B cell (primary cell): ENCODE measurements at regions not wholly inside any gene's neighbourhood (a gene's known extent, or its start where the extent isn't known, plus 50 kb on each side); places are given as distances from the start of the nearest gene placed in this dataset.

Source experiments
- ATAC-seq: fragments of 200-7000 bp; cut with Tn5 transposase; one replicate; pipeline ENCODE4 v1.10.0; 2021; ENCODE audit warnings: low read depth, mild to moderate bottlenecking, moderate number of reproducible peaks, moderate library complexity
- CTCF ChIA-PET: fragments of 350-600 bp; sonication (Branson Sonifier 250); formaldehyde crosslinking; loops from one replicate; lab custom pipeline; 2021; ENCODE audit warnings: antibody characterized with exemption, inconsistent platforms; lab: Charles Lee
- POLR2A ChIA-PET: fragments of 350-600 bp; sonication (Branson Sonifier 250); formaldehyde crosslinking; loops from one replicate; lab custom pipeline; 2021; ENCODE audit warnings: antibody characterized with exemption; lab: Charles Lee
- DNase-seq: peaks from one replicate; pipeline ENCODE4 v3.0.0; 2013
- H2AFZ ChIP-seq: 2 replicates; pipeline ENCODE4 v1.6.1; 2012; ENCODE audit warnings: mild to moderate bottlenecking, low read depth, low read length; ENCODE audit not compliant: insufficient read depth, poor library complexity, severe bottlenecking
- H3K27ac ChIP-seq, 2 donors: 1 replicate in 1 of 2; 2 replicates in 1 of 2; pipeline ENCODE4 v1.5.1; 2012 to 2013; ENCODE audit warnings: low read length in 2 of 2, mild to moderate bottlenecking in 2 of 2, moderate library complexity in 1 of 2
- H3K27me3 ChIP-seq, 4 experiments: fragments of 200-600 bp in 1 of 4; sonication (generic) in 1 of 4; replicated peaks in 1 of 4; 1 replicate in 2 of 4; 2 replicates in 2 of 4; pipeline versions ENCODE4 v1.6.1 to v1.7.0; 2013 to 2016; ENCODE audit warnings: low read length in 3 of 4, mild to moderate bottlenecking in 2 of 4, mixed read lengths in 1 of 4, moderate library complexity in 1 of 4; ENCODE audit not compliant: insufficient read depth in 4 of 4, control insufficient read depth in 3 of 4; ENCODE audit errors: control extremely low read depth in 1 of 4
- H3K36me3 ChIP-seq, 2 experiments: replicated peaks in 1 of 2; 1 replicate in 1 of 2; 2 replicates in 1 of 2; pipeline versions ENCODE4 v1.6.1 to v1.7.1; 2013; ENCODE audit warnings: low read length in 1 of 2; ENCODE audit not compliant: insufficient read depth in 2 of 2, control insufficient read depth in 1 of 2; ENCODE audit errors: control extremely low read depth in 1 of 2, extremely low read depth in 1 of 2
- H3K4me1 ChIP-seq, 2 donors: fragments of 200-600 bp in 1 of 2; sonication (generic) in 1 of 2; 1 replicate in 1 of 2; 2 replicates in 1 of 2; pipeline versions ENCODE4 v1.5.1 to v1.6.1; 2013 to 2017; ENCODE audit warnings: low read length in 2 of 2; ENCODE audit not compliant: control insufficient read depth in 2 of 2, insufficient read depth in 2 of 2
- H3K4me2 ChIP-seq: replicated peaks from 2 replicates; pipeline ENCODE3; 2012; ENCODE audit warnings: mild to moderate bottlenecking, low read depth, low read length; ENCODE audit not compliant: poor library complexity, severe bottlenecking
- H3K4me3 ChIP-seq, 5 experiments: fragments of 200-600 bp in 1 of 5; sonication (generic) in 1 of 5; 1 replicate in 3 of 5; 2 replicates in 2 of 5; pipeline versions ENCODE4 v1.5.1 to v1.7.0; 2011 to 2016; ENCODE audit warnings: low read length in 4 of 5, mild to moderate bottlenecking in 4 of 5, low read depth in 2 of 5, control low read depth in 1 of 5, moderate library complexity in 1 of 5; ENCODE audit not compliant: insufficient read depth in 1 of 5; ENCODE audit errors: control extremely low read depth in 1 of 5, extremely low read depth in 1 of 5
- H3K79me2 ChIP-seq: fragments of 200-600 bp; sonication (generic); one replicate; pipeline ENCODE4 v1.6.0; 2016; ENCODE audit warnings: low read length; ENCODE audit not compliant: control insufficient read depth, insufficient read depth
- H3K9ac ChIP-seq: fragments of 200-600 bp; sonication (generic); 2 replicates; pipeline ENCODE4 v1.6.1; 2017; ENCODE audit warnings: mild to moderate bottlenecking, low read length, moderate library complexity
- H3K9me3 ChIP-seq, 3 donors: one replicate each; pipeline versions ENCODE4 v1.6.1 to v1.7.1; 2013; ENCODE audit warnings: low read length in 2 of 3; ENCODE audit not compliant: control insufficient read depth in 2 of 3, insufficient read depth in 1 of 3; ENCODE audit errors: control extremely low read depth in 1 of 3
- H4K20me1 ChIP-seq: 2 replicates; pipeline ENCODE4 v1.6.0; 2012; ENCODE audit warnings: mild to moderate bottlenecking, low read length; ENCODE audit not compliant: insufficient read depth, control insufficient read depth, poor library complexity, severe bottlenecking
- H3K27ac Mint-ChIP-seq: one replicate; pipeline ENCODE4 v1.8.0; 2021; ENCODE audit warnings: mixed read lengths
- H3K27me3 Mint-ChIP-seq: one replicate; pipeline ENCODE4 v1.8.0; 2021; ENCODE audit warnings: mixed read lengths
- H3K4me1 Mint-ChIP-seq: one replicate; pipeline ENCODE4 v1.8.0; 2021; ENCODE audit warnings: mixed read lengths
- H3K4me3 Mint-ChIP-seq: one replicate; pipeline ENCODE4 v1.8.0; 2021; ENCODE audit warnings: mixed read lengths
- H3K9me3 Mint-ChIP-seq: one replicate; pipeline ENCODE4 v1.8.0; 2022; ENCODE audit warnings: mixed read lengths; ENCODE audit not compliant: insufficient read depth
- EZH2 ChIP-seq: IDR thresholded peaks from 2 replicates; pipeline ENCODE4 v1.6.1; 2012; ENCODE audit warnings: borderline replicate concordance, low read depth, mild to moderate bottlenecking, moderate library complexity, low read length; ENCODE audit not compliant: insufficient read depth, poor library complexity, severe bottlenecking
- WGBS: methylation state at CpG from one replicate; pipeline ENCODE4 v1.1.5; 2013; ENCODE audit warnings: missing lambda C conversion rate; ENCODE audit not compliant: insufficient coverage; 5-methylcytosine and 5-hydroxymethylcytosine counted together
- intact Hi-C: fragments of 100-400 bp; cut with micrococcal nuclease; formaldehyde crosslinking; loops from one replicate; pipeline ENCODE4 v1.10.0; 2022
- TF ChIP-seq, protein P1 (sequence below): fragments of 200-600 bp; IDR thresholded peaks from one replicate; pipeline ENCODE4 v1.8.0; 2022; ENCODE audit warnings: antibody characterized with exemption, mild to moderate bottlenecking

DNA sequence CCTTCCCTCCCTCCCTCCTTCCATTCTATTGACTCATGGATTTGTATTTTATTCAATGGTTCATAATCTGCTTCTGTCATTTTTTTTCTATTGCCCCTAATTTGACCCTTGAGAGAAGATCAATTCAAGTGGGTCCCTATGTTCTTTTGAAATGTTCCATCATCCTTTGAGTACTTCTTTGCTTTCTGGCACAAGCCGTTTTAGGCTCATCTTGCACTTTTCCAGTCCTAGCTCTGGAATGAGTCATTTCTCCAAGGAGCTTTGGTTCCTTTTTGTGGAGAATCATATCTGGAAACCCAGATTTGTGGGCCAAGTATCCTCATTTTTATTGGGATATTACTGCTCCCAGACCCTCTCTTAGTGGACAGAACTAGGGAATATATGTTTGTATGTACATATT, 126.8 kb upstream of the PTPN3 start:
- Histone ChIP-seq H3K9me3 (no peaks in the 10 kb centered on the region), H3K79me2 (no peaks in the 10 kb centered on the region), H4K20me1 (no peaks in the 10 kb centered on the region), H3K27me3 (peaks cover 0 to 8% (median 4%) of the 10 kb centered on the region in 4 experiments), H3K4me2 (no peak overlapping the region), H3K4me3 (no peak overlapping the region), H3K36me3 (no peaks in the 10 kb centered on the region), H3K4me1 (no peaks in the 10 kb centered on the region), H2AFZ (no peak overlapping the region), H3K9ac (no peak overlapping the region), H3K27ac (no peak overlapping the region)
- H3K4me3 Mint-ChIP-seq = no peak overlapping the region
- POLR2A ChIA-PET = no interaction called here
- no peak overlapping the region for H3K27ac Mint-ChIP-seq
- no peak for ATAC-seq
- H3K27me3 Mint-ChIP-seq = peaks cover 29% of the 10 kb centered on the region
- no peak for DNase-seq
- CTCF ChIA-PET = no interaction called here
- H3K9me3 Mint-ChIP-seq = no peaks in the 10 kb centered on the region
- TF ChIP-seq, protein P1, sequence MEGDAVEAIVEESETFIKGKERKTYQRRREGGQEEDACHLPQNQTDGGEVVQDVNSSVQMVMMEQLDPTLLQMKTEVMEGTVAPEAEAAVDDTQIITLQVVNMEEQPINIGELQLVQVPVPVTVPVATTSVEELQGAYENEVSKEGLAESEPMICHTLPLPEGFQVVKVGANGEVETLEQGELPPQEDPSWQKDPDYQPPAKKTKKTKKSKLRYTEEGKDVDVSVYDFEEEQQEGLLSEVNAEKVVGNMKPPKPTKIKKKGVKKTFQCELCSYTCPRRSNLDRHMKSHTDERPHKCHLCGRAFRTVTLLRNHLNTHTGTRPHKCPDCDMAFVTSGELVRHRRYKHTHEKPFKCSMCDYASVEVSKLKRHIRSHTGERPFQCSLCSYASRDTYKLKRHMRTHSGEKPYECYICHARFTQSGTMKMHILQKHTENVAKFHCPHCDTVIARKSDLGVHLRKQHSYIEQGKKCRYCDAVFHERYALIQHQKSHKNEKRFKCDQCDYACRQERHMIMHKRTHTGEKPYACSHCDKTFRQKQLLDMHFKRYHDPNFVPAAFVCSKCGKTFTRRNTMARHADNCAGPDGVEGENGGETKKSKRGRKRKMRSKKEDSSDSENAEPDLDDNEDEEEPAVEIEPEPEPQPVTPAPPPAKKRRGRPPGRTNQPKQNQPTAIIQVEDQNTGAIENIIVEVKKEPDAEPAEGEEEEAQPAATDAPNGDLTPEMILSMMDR = no peak
- TF ChIP-seq EZH2 = no peak
- WGBS = 0% methylated on average over 1 of the region's 1 CpG
- no peaks in the 10 kb centered on the region for H3K4me1 Mint-ChIP-seq
- intact Hi-C loops = no loop called here

DNA sequence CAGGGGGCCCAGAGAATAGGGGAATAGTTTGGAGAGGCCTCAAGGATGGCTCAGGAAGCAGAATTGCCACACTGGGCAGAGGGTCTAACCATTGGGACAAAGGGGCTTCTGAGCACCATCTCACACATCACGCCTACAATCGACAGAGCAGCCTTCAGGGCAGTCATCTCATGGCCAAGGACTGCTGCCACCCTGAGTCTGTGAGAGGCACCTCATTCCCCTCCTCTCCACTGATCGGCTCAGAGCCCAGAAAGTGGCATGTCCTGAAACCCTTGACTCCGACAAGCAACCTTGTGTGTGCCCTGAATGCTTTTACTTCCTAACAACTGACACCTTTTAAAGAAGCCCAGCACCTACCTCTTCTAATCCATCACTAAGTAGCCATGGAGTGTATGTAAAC, 128.9 kb upstream of the PTPN3 start:
- POLR2A ChIA-PET = no interaction called here
- Histone ChIP-seq H4K20me1 (no peaks in the 10 kb centered on the region), H2AFZ (no peak overlapping the region), H3K9ac (no peak overlapping the region), H3K27me3 (peaks cover 0 to 8% (median 1%) of the 10 kb centered on the region in 4 experiments), H3K79me2 (no peaks in the 10 kb centered on the region), H3K4me3 (no peak overlapping the region), H3K27ac (no peak overlapping the region), H3K9me3 (no peaks in the 10 kb centered on the region), H3K4me2 (no peak overlapping the region), H3K36me3 (no peaks in the 10 kb centered on the region), H3K4me1 (no peaks in the 10 kb centered on the region)
- Mint-ChIP-seq H3K9me3 (no peaks in the 10 kb centered on the region), H3K4me3 (no peak overlapping the region), H3K4me1 (no peaks in the 10 kb centered on the region), H3K27ac (no peak overlapping the region), H3K27me3 (peaks cover 26% of the 10 kb centered on the region)
- DNase-seq (no peak), ATAC-seq (no peak)
- CTCF ChIA-PET = no interaction called here
- 95% methylated on average over 2 of the region's 4 CpGs for WGBS
- intact Hi-C loops = no loop called here
- TF ChIP-seq, protein P1 = no peak
- no peak for TF ChIP-seq EZH2
